ENCODE measurements at regions not wholly inside any gene's neighbourhood (a gene's known extent, or its start where the extent isn't known, plus 50 kb on each side); places are given as distances from the start of the nearest gene placed in this dataset.
"Not testable (repeated sequence)": the region's sequence is repeated elsewhere in the genome, so short reads cannot be mapped to it uniquely, and the experiment has no call there.

DNA sequence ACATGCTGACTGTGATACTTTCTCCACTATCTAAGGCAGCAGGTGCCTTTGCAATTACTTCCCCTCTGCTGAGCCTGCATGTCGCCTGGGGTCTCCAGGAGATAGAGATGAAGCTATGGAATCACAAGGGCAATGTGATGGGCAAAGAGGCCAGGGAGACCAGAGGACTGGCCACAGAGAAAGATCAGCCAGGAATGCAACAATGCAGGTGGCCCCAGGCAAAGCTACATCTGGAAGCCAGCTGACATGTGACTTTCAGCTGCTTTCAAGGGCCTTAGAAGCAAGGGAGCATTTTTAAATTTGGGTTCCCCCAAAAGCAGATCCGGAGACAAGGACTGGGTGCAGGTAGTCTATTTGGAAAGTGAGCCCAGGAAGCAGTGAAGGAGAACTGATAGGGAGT lies 107.9 kb upstream of the SRSF6 start:
- H3K27me3 ChIP-seq (replicated peaks in 1 of 4; ENCODE audit: control extremely low read depth in 1 of 4, control insufficient read depth in 3 of 4, insufficient read depth in 4 of 4, low read length in 3 of 4): no peaks in the 10 kb centered on the region
- CTCF ChIA-PET: no interaction called here
- H3K9ac ChIP-seq (ENCODE audit: low read length): no peak overlapping the region
- intact Hi-C loops (cut with micrococcal nuclease): no loop called here
- no peak overlapping the region for H3K27ac ChIP-seq (ENCODE audit: low read length in 2 of 2)
- no peaks in the 10 kb centered on the region for H4K20me1 ChIP-seq (ENCODE audit: control insufficient read depth, insufficient read depth, low read length, poor library complexity, severe bottlenecking)
- H3K9me3 ChIP-seq (ENCODE audit: control extremely low read depth in 1 of 3, control insufficient read depth in 2 of 3, insufficient read depth in 1 of 3, low read length in 2 of 3): no peaks in the 10 kb centered on the region
- no peaks in the 10 kb centered on the region for H3K79me2 ChIP-seq (ENCODE audit: control insufficient read depth, insufficient read depth, low read length)
- WGBS (ENCODE audit: insufficient coverage): 92% methylated on average over 2 of the region's 2 CpGs
- Mint-ChIP-seq H3K27ac (no peak overlapping the region), H3K27me3 (peaks cover 18% of the 10 kb centered on the region), H3K4me1 (no peaks in the 10 kb centered on the region), H3K9me3 (ENCODE audit: insufficient read depth) (no peaks in the 10 kb centered on the region), H3K4me3 (no peak overlapping the region)
- DNase-seq (no peak), ATAC-seq (ENCODE audit: low read depth) (no peak)
- POLR2A ChIA-PET: no interaction called here
- H2AFZ ChIP-seq (ENCODE audit: insufficient read depth, low read depth, low read length, poor library complexity, severe bottlenecking): no peak overlapping the region
- no peak overlapping the region for H3K4me3 ChIP-seq (ENCODE audit: control extremely low read depth in 1 of 5, extremely low read depth in 1 of 5, insufficient read depth in 1 of 5, low read depth in 2 of 5, low read length in 4 of 5)
- H3K4me1 ChIP-seq (ENCODE audit: control insufficient read depth in 2 of 2, insufficient read depth in 2 of 2, low read length in 2 of 2): no peaks in the 10 kb centered on the region
- TF ChIP-seq, protein P1, sequence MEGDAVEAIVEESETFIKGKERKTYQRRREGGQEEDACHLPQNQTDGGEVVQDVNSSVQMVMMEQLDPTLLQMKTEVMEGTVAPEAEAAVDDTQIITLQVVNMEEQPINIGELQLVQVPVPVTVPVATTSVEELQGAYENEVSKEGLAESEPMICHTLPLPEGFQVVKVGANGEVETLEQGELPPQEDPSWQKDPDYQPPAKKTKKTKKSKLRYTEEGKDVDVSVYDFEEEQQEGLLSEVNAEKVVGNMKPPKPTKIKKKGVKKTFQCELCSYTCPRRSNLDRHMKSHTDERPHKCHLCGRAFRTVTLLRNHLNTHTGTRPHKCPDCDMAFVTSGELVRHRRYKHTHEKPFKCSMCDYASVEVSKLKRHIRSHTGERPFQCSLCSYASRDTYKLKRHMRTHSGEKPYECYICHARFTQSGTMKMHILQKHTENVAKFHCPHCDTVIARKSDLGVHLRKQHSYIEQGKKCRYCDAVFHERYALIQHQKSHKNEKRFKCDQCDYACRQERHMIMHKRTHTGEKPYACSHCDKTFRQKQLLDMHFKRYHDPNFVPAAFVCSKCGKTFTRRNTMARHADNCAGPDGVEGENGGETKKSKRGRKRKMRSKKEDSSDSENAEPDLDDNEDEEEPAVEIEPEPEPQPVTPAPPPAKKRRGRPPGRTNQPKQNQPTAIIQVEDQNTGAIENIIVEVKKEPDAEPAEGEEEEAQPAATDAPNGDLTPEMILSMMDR (IDR thresholded peaks at IDR 0.05): no peak
- TF ChIP-seq EZH2 (IDR thresholded peaks at IDR 0.05; ENCODE audit: borderline replicate concordance, insufficient read depth, low read depth, low read length, poor library complexity, severe bottlenecking): no peak
- no peaks in the 10 kb centered on the region for H3K36me3 ChIP-seq (replicated peaks in 1 of 2; ENCODE audit: control extremely low read depth in 1 of 2, control insufficient read depth in 1 of 2, extremely low read depth in 1 of 2, insufficient read depth in 2 of 2, low read length in 1 of 2)
- H3K4me2 ChIP-seq (replicated peaks; ENCODE audit: low read depth, low read length, poor library complexity, severe bottlenecking): no peak overlapping the region

DNA sequence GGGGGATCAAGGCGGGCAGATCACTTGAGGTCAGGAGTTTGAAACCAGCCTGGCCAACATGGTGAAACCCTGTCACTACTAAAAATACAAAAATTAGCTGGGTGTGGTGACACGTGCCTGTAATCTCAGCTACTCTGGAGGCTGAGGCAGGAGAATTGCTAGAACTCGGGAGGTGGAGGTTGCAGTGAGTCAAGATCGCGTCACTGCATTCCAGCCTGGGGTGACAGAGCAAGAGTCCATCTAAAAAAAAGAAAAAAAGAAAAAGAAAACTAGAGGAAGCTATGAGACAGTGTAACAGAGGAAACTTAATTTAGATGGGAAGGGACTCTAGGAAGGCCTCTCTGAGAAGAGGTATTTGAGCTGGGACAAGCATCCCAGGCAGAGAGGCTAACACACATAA lies 109.9 kb upstream of the SRSF6 start:
- H2AFZ ChIP-seq (ENCODE audit: insufficient read depth, low read depth, low read length, poor library complexity, severe bottlenecking); H3K4me1 ChIP-seq (ENCODE audit: control insufficient read depth in 2 of 2, insufficient read depth in 2 of 2, low read length in 2 of 2); intact Hi-C loops (cut with micrococcal nuclease); H3K4me3 Mint-ChIP-seq; CTCF ChIA-PET; H4K20me1 ChIP-seq (ENCODE audit: control insufficient read depth, insufficient read depth, low read length, poor library complexity, severe bottlenecking); ATAC-seq (ENCODE audit: low read depth); POLR2A ChIA-PET; H3K27ac ChIP-seq (ENCODE audit: low read length in 2 of 2); H3K4me3 ChIP-seq (ENCODE audit: control extremely low read depth in 1 of 5, extremely low read depth in 1 of 5, insufficient read depth in 1 of 5, low read depth in 2 of 5, low read length in 4 of 5); H3K79me2 ChIP-seq (ENCODE audit: control insufficient read depth, insufficient read depth, low read length); DNase-seq; H3K4me2 ChIP-seq (replicated peaks; ENCODE audit: low read depth, low read length, poor library complexity, severe bottlenecking); H3K9me3 ChIP-seq (ENCODE audit: control extremely low read depth in 1 of 3, control insufficient read depth in 2 of 3, insufficient read depth in 1 of 3, low read length in 2 of 3); H3K27me3 ChIP-seq (replicated peaks in 1 of 4; ENCODE audit: control extremely low read depth in 1 of 4, control insufficient read depth in 3 of 4, insufficient read depth in 4 of 4, low read length in 3 of 4); H3K27ac Mint-ChIP-seq; H3K9ac ChIP-seq (ENCODE audit: low read length); H3K36me3 ChIP-seq (replicated peaks in 1 of 2; ENCODE audit: control extremely low read depth in 1 of 2, control insufficient read depth in 1 of 2, extremely low read depth in 1 of 2, insufficient read depth in 2 of 2, low read length in 1 of 2); H3K4me1 Mint-ChIP-seq; H3K9me3 Mint-ChIP-seq (ENCODE audit: insufficient read depth): not testable (repeated sequence)
- peaks cover 18% of the 10 kb centered on the region for H3K27me3 Mint-ChIP-seq
- WGBS (ENCODE audit: insufficient coverage): 93% methylated on average over 5 of the region's 5 CpGs

Data from B cell (primary cell).